ENCODE measurements at regions not wholly inside any gene's neighbourhood (a gene's known extent, or its start where the extent isn't known, plus 50 kb on each side); places are given as distances from the start of the nearest gene placed in this dataset.

GRCh38 chr6:4509506-4509905, 266.7 kb upstream of the CDYL start:
- Histone ChIP-seq H3K27ac (ENCODE audit: low read length) (no peak overlapping the region), H3K4me1 (ENCODE audit: control insufficient read depth, insufficient read depth, low read length) (no peaks in the 10 kb centered on the region), H3K27me3 (ENCODE audit: control insufficient read depth, insufficient read depth, low read length) (no peaks in the 10 kb centered on the region), H3K9me3 (ENCODE audit: control insufficient read depth, insufficient read depth, low read depth, low read length) (no peaks in the 10 kb centered on the region), H3K36me3 (ENCODE audit: control insufficient read depth, insufficient read depth, low read length) (no peaks in the 10 kb centered on the region), H3K4me3 (ENCODE audit: low read depth in 2 of 2, low read length in 2 of 2) (no peak overlapping the region)
- ChIA-PET CTCF (no interaction called here), POLR2A (no interaction called here)
- ATAC-seq (no peak), DNase-seq (ENCODE audit: low read depth, low spot score) (no peak)
- intact Hi-C loops (cut with micrococcal nuclease; ENCODE audit: unreplicated experiment) = no loop called here
- no peak for TF ChIP-seq POLR2AphosphoS5 (IDR thresholded peaks at IDR 0.05; ENCODE audit: low read depth, low read length)
- no peak for TF ChIP-seq SIN3A (IDR thresholded peaks at IDR 0.05; ENCODE audit: borderline replicate concordance, insufficient read depth, low read depth, low read length)
- TF ChIP-seq CTCF (IDR thresholded peaks at IDR 0.05) = no peak
- TF ChIP-seq TCF7L2 (IDR thresholded peaks at IDR 0.05; ENCODE audit: low read depth, low read length) = no peak
- no peak for TF ChIP-seq REST (IDR thresholded peaks at IDR 0.05; ENCODE audit: insufficient read depth in 1 of 2, low read depth in 2 of 2, low read length in 1 of 2)
- no TSS peak for BruUV-seq (replicated peaks)
- in situ Hi-C loops (cut with HindIII; ENCODE audit: low pct_unique_long_range_greater_than_20kb, low sequenced_read_pairs) = no loop called here

- DNase-seq (ENCODE audit: low read depth, low spot score) = no peak
These were observed 269.4 kb upstream of the CDYL start for GRCh38 chr6:4506792-4507191.

More at GRCh38 chr6:4506792-4507191, 269.4 kb upstream of the CDYL start:
- no peaks in the 10 kb centered on the region for H3K4me1 ChIP-seq (ENCODE audit: control insufficient read depth, insufficient read depth, low read length)
- intact Hi-C loops (cut with micrococcal nuclease; ENCODE audit: unreplicated experiment) (no loop called here), in situ Hi-C loops (cut with HindIII; ENCODE audit: low pct_unique_long_range_greater_than_20kb, low sequenced_read_pairs) (no loop called here)
- no peaks in the 10 kb centered on the region for H3K36me3 ChIP-seq (ENCODE audit: control insufficient read depth, insufficient read depth, low read length)
- H3K4me3 ChIP-seq (ENCODE audit: low read depth in 2 of 2, low read length in 2 of 2) = no peak overlapping the region
- no peaks in the 10 kb centered on the region for H3K27me3 ChIP-seq (ENCODE audit: control insufficient read depth, insufficient read depth, low read length)
- ChIA-PET POLR2A (no interaction called here), CTCF (no interaction called here)
- no peak for ATAC-seq
- no peak overlapping the region for H3K27ac ChIP-seq (ENCODE audit: low read length)
- no TSS peak for BruUV-seq (replicated peaks)
- H3K9me3 ChIP-seq (ENCODE audit: control insufficient read depth, insufficient read depth, low read depth, low read length) = no peaks in the 10 kb centered on the region
- no peak for TF ChIP-seq SIN3A (IDR thresholded peaks at IDR 0.05; ENCODE audit: borderline replicate concordance, insufficient read depth, low read depth, low read length)
- TF ChIP-seq POLR2AphosphoS5 (IDR thresholded peaks at IDR 0.05; ENCODE audit: low read depth, low read length) = no peak
- no peak for TF ChIP-seq CTCF (IDR thresholded peaks at IDR 0.05)
- TF ChIP-seq REST (IDR thresholded peaks at IDR 0.05; ENCODE audit: insufficient read depth in 1 of 2, low read depth in 2 of 2, low read length in 1 of 2) = no peak
- no peak for TF ChIP-seq TCF7L2 (IDR thresholded peaks at IDR 0.05; ENCODE audit: low read depth, low read length)

All from Panc1 (cell line).